Dedifferentiated amniotic fluid mesenchymal stem cell (primary cell): ENCODE measurements at regions not wholly inside any gene's neighbourhood (a gene's known extent, or its start where the extent isn't known, plus 50 kb on each side); places are given as distances from the start of the nearest gene placed in this dataset.
"Not testable (repeated sequence)": the region's sequence is repeated elsewhere in the genome, so short reads cannot be mapped to it uniquely, and the experiment has no call there.

ENCODE experiments used
- DNase-seq: peaks from one replicate; pipeline ENCODE4 v3.0.0-alpha.2; 2016; ENCODE audit errors: extremely low spot score

- no peak for DNase-seq
Measured at GRCh38 chr1:73771396-73771795, 426.6 kb downstream of the LRRIQ3 start.

- no peak for DNase-seq
Measured at GRCh38 chr1:73770109-73770905, 427.7 kb downstream of the LRRIQ3 start.

- DNase-seq = no peak
Measured at GRCh38 chr1:73766786-73767348, 431.1 kb downstream of the LRRIQ3 start.

- no peak for DNase-seq
Measured at GRCh38 chr1:73765551-73766233, 432.3 kb downstream of the LRRIQ3 start.

- DNase-seq = no peak
Measured at GRCh38 chr1:73761559-73761958, 436.4 kb downstream of the LRRIQ3 start.

GRCh38 chr1:73759011-73759410, 439.0 kb downstream of the LRRIQ3 start:
- DNase-seq = no peak

- no peak for DNase-seq
Measured at GRCh38 chr1:73756817-73757216, 441.2 kb downstream of the LRRIQ3 start.

- no peak for DNase-seq
Measured at GRCh38 chr1:73755649-73756048, 442.3 kb downstream of the LRRIQ3 start.

GRCh38 chr1:73749996-73750395, 448.0 kb downstream of the LRRIQ3 start:
- no peak for DNase-seq

- no peak for DNase-seq
Measured at GRCh38 chr1:73744985-73745384, 453.0 kb downstream of the LRRIQ3 start.

- DNase-seq = no peak
Measured at GRCh38 chr1:73736125-73736524, 461.9 kb downstream of the LRRIQ3 start.

- no peak for DNase-seq
Measured at GRCh38 chr1:73727036-73727435, 470.9 kb downstream of the LRRIQ3 start.

- no peak for DNase-seq
Measured at GRCh38 chr1:73722055-73722454, 475.9 kb downstream of the LRRIQ3 start.

- DNase-seq = no peak
Measured at GRCh38 chr1:73717976-73718375, 480.0 kb downstream of the LRRIQ3 start.

GRCh38 chr1:73711089-73711488, 486.9 kb downstream of the LRRIQ3 start:
- DNase-seq = no peak

- DNase-seq = no peak
Measured at GRCh38 chr1:73701826-73702225, 496.1 kb downstream of the LRRIQ3 start.

GRCh38 chr1:73676186-73676585, 521.8 kb downstream of the LRRIQ3 start:
- DNase-seq = no peak

- no peak for DNase-seq
Measured at GRCh38 chr1:73674945-73675561, 522.9 kb downstream of the LRRIQ3 start.

- DNase-seq = no peak
Measured at GRCh38 chr1:73673971-73674370, 524.0 kb downstream of the LRRIQ3 start.

GRCh38 chr1:73671530-73671929, 526.4 kb downstream of the LRRIQ3 start:
- DNase-seq = no peak

- not testable (repeated sequence) for DNase-seq
Measured at GRCh38 chr1:73667959-73668358, 530.0 kb downstream of the LRRIQ3 start.

GRCh38 chr1:73662526-73662925, 535.5 kb downstream of the LRRIQ3 start:
- DNase-seq = no peak

GRCh38 chr1:73659136-73659535, 538.8 kb downstream of the LRRIQ3 start:
- no peak for DNase-seq
